Suprapubic skin (tissue), 4 donors: ENCODE measurements at regions not wholly inside any gene's neighbourhood (a gene's known extent, or its start where the extent isn't known, plus 50 kb on each side); places are given as distances from the start of the nearest gene placed in this dataset.

Source experiments
- DNase-seq, 2 donors: peaks; one replicate each; pipeline ENCODE4 v3.0.0-alpha.2; 2019; ENCODE audit warnings: low spot score in 2 of 2
- H3K27ac ChIP-seq: fragments of 200-600 bp; sonication (generic); one replicate; pipeline ENCODE4 v1.5.1; 2019
- H3K27me3 ChIP-seq: fragments of 200-600 bp; sonication (generic); one replicate; pipeline ENCODE4 v1.5.1; 2019
- H3K36me3 ChIP-seq: fragments of 200-600 bp; sonication (generic); one replicate; pipeline ENCODE4 v1.5.1; 2019
- H3K4me1 ChIP-seq: fragments of 200-600 bp; sonication (generic); one replicate; pipeline ENCODE4 v1.5.1; 2019
- H3K4me3 ChIP-seq: fragments of 200-600 bp; sonication (generic); one replicate; pipeline ENCODE4 v1.5.1; 2019; ENCODE audit warnings: mild to moderate bottlenecking
- H3K9me3 ChIP-seq: fragments of 200-600 bp; sonication (generic); one replicate; pipeline ENCODE4 v1.5.1; 2019
- CTCF ChIP-seq, 2 donors: fragments of 200-600 bp in 1 of 2; fragments of 450-650 bp in 1 of 2; sonication (generic) in 1 of 2; IDR thresholded peaks; one replicate each; pipeline ENCODE4 v1.5.1; 2016 to 2019; ENCODE audit warnings: antibody characterized with exemption in 2 of 2, mild to moderate bottlenecking in 1 of 2, moderate library complexity in 1 of 2
- EP300 ChIP-seq: sonication (generic); formaldehyde crosslinking; IDR thresholded peaks from one replicate; pipeline ENCODE4 v1.6.1; 2017; ENCODE audit warnings: antibody characterized with exemption
- POLR2A ChIP-seq, 2 donors: fragments of 450-650 bp; IDR thresholded peaks; one replicate each; pipeline ENCODE4 v1.6.1; 2017; ENCODE audit warnings: antibody characterized with exemption in 2 of 2, mild to moderate bottlenecking in 2 of 2, moderate library complexity in 2 of 2
- POLR2AphosphoS5 ChIP-seq, 3 donors: sonication (generic); formaldehyde crosslinking; IDR thresholded peaks; one replicate each; pipeline ENCODE4 v1.6.1; 2017; ENCODE audit warnings: antibody characterized with exemption in 3 of 3
- WGBS: methylation state at CpG from one replicate; pipeline ENCODE4 v1.1.5; 2018; 5-methylcytosine and 5-hydroxymethylcytosine counted together

DNA sequence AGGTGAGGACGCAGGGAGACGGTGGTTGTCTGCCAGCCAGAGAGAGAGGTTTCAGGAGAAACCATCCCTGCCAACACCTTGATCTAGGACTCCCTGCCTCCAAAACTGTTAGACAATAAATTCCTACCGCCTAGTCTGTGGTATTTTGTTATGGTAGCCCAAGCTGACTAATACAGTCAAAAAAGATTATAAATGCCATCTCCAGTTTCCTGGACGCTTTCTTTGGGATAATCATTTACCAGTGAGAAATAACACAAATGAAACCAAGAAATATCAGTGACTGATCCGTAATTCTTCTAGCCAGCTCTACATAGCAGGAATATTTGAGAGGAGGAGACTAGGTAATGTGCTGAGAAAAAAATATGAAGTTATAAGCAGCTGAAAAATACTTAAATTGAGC lies 707.8 kb upstream of the LMCD1 start:
- no peaks in the 10 kb centered on the region for H3K9me3 ChIP-seq
- H3K4me3 ChIP-seq: no peak overlapping the region
- H3K36me3 ChIP-seq: no peaks in the 10 kb centered on the region
- 89% methylated on average over 5 of the region's 5 CpGs for WGBS
- no peak for DNase-seq
- H3K27ac ChIP-seq: no peak overlapping the region
- H3K27me3 ChIP-seq: no peaks in the 10 kb centered on the region
- TF ChIP-seq POLR2A (IDR thresholded peaks at IDR 0.05): no peak
- TF ChIP-seq EP300: no peak
- no peaks in the 10 kb centered on the region for H3K4me1 ChIP-seq

DNA sequence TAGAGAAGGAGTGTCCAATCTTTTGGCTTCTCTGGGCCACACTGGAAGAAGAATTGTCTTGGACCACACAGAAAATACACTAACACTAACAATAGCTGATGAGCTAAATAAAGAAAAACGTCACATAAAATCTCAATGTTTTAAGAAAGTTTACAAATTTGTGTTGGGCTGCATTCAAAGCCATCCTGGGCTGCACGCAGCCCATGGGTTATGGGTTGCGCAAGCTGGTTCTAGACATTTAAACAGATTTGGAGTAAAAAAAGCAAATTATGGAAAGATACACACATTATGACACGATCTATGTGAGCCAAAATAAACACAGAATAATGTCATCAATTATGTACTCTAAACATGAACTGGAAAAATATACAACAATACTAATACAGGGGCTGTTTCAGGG lies 703.3 kb upstream of the LMCD1 start:
- WGBS: 66% methylated on average over 4 of the region's 4 CpGs
- no peak overlapping the region for H3K4me3 ChIP-seq
- DNase-seq: no peak
- no peaks in the 10 kb centered on the region for H3K27me3 ChIP-seq
- no peaks in the 10 kb centered on the region for H3K9me3 ChIP-seq
- TF ChIP-seq POLR2AphosphoS5 (IDR thresholded peaks at IDR 0.05) (no peak), EP300 (no peak), CTCF (IDR thresholded peaks at IDR 0.05) (no peak), POLR2A (IDR thresholded peaks at IDR 0.05) (no peak)
- H3K4me1 ChIP-seq: no peaks in the 10 kb centered on the region
- H3K27ac ChIP-seq: no peak overlapping the region
- no peaks in the 10 kb centered on the region for H3K36me3 ChIP-seq

DNA sequence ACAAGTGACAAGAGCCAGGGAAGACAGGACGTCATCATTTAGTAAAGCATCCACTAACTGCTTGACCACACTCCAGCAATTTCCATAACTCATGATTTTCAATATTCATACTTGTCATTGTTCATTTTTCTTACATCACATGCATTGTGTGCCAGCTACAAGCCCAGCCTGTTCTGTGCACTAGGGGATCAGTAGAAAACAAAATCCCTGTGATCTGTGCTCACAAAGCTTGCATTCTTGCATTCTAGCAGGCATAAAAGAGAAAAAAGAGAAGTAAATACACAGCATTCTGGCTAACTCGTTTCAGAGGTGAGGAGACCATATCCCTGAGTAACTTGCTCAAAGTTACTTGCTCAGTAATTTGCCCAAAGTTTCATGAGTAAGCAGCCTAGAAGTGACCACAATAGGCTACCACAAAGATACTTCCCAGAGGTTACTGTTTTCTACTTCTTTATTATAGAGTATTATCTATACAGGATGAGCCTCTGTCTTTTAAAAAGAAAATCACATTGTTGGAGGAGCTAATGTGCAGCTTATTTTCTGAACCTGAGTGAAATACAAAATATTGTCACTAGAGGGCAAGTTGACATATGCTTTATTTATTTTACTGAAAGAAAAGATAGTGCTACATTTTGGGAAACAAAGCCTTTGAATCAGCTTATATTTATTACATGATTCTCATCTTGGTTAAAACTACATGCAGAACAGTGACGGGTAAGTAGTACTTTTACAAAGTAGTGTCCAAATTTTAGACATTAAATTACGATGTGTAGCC lies 701.4 kb upstream of the LMCD1 start:
- Histone ChIP-seq H3K36me3 (no peaks in the 10 kb centered on the region), H3K27me3 (no peaks in the 10 kb centered on the region), H3K27ac (no peak overlapping the region), H3K4me3 (no peak overlapping the region), H3K4me1 (no peaks in the 10 kb centered on the region), H3K9me3 (no peaks in the 10 kb centered on the region)
- no peak for TF ChIP-seq POLR2AphosphoS5 (IDR thresholded peaks at IDR 0.05)
- no peak for TF ChIP-seq CTCF (IDR thresholded peaks at IDR 0.05)
- TF ChIP-seq POLR2A (IDR thresholded peaks at IDR 0.05): no peak
- no peak for TF ChIP-seq EP300
- DNase-seq: no peak
- 52% methylated on average over 4 of the region's 4 CpGs for WGBS

GRCh38 chr3:7812490-7812889 lies 689.1 kb upstream of the LMCD1 start:
- H3K27ac ChIP-seq: no peak overlapping the region
- TF ChIP-seq POLR2A (IDR thresholded peaks at IDR 0.05) (no peak), EP300 (no peak), POLR2AphosphoS5 (IDR thresholded peaks at IDR 0.05) (no peak), CTCF (IDR thresholded peaks at IDR 0.05) (no peak)
- no peaks in the 10 kb centered on the region for H3K36me3 ChIP-seq
- no peak overlapping the region for H3K4me3 ChIP-seq
- H3K27me3 ChIP-seq: no peaks in the 10 kb centered on the region
- H3K9me3 ChIP-seq: no peaks in the 10 kb centered on the region
- H3K4me1 ChIP-seq: no peaks in the 10 kb centered on the region
- DNase-seq: no peak
- 95% methylated on average over 3 of the region's 3 CpGs for WGBS

DNA sequence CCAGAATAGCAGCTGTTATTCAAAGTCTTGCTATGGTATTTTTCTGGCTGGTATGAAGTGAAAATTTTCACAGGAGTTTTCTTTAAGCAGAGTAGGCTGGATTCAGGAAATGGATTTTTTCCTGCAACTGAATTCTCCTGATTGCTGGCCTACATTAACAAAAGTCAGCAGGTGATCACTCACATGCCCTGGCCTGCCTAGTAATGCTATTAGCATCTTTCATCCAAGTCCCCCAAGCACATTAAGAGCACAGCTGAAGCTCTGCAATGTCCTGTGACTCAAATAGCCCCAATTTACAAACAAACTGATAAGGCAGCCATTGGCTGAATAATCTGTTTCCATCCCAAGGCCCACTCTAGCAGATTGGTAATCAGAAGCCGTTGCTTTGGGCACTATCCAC lies 688.3 kb upstream of the LMCD1 start:
- H3K36me3 ChIP-seq: no peaks in the 10 kb centered on the region
- no peak overlapping the region for H3K27ac ChIP-seq
- H3K4me1 ChIP-seq: no peaks in the 10 kb centered on the region
- no peaks in the 10 kb centered on the region for H3K9me3 ChIP-seq
- no peak for DNase-seq
- no peaks in the 10 kb centered on the region for H3K27me3 ChIP-seq
- no peak overlapping the region for H3K4me3 ChIP-seq
- WGBS: 52% methylated on average over 1 of the region's 1 CpG
- TF ChIP-seq CTCF (IDR thresholded peaks at IDR 0.05) (no peak), EP300 (no peak)

DNA sequence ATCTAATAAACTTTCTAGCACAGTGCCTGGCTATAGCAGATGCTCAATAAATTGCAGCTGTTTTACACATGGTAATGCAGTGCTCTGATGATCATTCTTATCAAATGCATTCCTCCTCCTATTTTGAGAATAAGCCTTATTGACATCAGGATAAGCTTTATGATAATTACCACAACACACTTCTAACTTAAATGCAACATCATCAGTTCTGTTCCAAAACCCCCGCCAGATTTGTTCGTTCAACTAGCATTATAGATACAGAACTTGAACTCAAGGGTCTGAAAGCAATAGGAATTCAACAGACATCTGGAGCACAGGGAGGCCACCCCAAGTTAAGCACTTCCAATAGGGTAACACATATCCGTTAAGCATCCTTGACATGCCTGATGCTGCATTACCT lies 684.4 kb upstream of the LMCD1 start:
- no peaks in the 10 kb centered on the region for H3K36me3 ChIP-seq
- no peak overlapping the region for H3K27ac ChIP-seq
- WGBS: 69% methylated on average over 3 of the region's 3 CpGs
- H3K4me1 ChIP-seq: no peaks in the 10 kb centered on the region
- H3K27me3 ChIP-seq: no peaks in the 10 kb centered on the region
- peaks cover 7% of the 10 kb centered on the region for H3K9me3 ChIP-seq
- no peak for DNase-seq
- H3K4me3 ChIP-seq: no peak overlapping the region
- TF ChIP-seq POLR2A (IDR thresholded peaks at IDR 0.05) (no peak), EP300 (no peak), POLR2AphosphoS5 (IDR thresholded peaks at IDR 0.05) (no peak), CTCF (IDR thresholded peaks at IDR 0.05) (no peak)
